ENCODE measurements at regions not wholly inside any gene's neighbourhood (a gene's known extent, or its start where the extent isn't known, plus 50 kb on each side); places are given as distances from the start of the nearest gene placed in this dataset.

DNA sequence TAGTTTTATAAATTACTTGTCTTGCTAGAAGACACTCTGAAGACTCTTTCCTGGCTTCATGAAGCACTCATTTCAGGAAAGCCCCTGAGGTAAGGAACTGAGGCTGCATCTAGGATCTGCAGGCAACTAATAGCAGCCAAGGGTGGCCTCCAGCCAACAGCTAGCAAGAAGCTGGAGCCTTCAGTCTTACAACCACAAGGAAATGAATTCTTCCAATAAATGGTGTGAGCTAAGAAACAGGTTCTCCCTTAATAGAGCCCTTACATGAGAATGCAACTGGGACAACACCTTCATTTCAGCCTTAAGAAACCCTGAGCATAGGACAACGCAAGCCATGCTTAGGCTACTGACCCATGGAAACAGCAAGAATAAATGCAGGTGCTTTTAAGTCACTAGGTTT lies 254.6 kb upstream of the RBBP8 start:
- no peak for FAIRE-seq

DNA sequence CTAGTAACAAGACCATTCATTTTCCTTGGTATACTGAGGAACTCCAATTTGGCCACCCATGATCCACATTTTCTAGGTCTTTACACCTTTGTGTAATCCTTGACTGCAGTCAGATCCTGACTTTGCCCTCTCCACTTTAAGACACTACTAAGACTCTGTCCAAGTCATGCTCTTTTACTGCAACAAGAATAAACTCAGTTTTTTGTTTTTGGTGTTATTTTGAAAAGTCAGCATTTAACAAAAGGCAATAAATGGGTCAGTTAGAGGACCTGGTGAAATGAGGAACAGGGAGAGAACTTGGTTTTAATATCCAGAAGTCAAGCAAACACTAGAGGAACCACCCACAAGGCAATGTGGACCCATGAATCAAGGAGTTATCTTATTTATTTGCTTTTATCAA lies 252.2 kb upstream of the RBBP8 start:
- no peak for FAIRE-seq

DNA sequence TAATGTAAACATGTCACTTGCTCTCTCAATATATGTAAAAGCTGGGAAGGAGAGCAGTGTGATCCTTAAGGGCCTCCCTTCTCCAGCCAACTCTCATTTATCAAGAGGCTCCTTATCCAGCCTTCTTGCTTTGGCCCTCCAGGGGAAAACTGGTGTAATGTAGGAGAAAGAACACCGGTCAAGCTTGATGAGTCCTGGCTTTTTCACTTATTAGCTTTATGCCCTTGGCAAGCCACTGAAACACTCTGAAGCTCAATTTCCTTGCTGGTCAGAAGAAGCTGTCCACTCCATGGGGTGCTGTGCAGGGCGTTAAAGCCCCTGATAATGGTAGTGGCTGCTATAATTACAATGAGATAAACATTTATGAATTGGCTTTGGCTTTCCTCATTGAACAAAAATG lies 251.2 kb upstream of the RBBP8 start:
- no peak for FAIRE-seq

DNA sequence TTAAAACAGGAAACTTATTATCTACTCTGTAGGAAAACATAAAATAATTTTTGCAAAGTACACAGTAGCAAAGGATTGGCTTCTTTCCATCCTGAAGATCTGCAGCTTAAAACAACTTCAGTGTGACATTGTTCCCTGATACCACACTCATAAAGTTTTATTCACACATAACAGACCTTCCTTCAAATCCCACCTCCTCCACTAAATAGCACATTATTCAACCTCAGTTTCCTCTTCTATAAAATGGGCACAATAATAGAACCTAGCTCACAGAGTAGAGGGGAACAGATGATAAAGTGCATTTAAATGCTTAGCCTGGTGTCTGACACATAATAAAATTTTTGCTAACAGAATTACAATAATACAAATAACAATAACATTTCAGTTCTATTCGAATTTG lies 250.4 kb upstream of the RBBP8 start:
- FAIRE-seq: no peak

DNA sequence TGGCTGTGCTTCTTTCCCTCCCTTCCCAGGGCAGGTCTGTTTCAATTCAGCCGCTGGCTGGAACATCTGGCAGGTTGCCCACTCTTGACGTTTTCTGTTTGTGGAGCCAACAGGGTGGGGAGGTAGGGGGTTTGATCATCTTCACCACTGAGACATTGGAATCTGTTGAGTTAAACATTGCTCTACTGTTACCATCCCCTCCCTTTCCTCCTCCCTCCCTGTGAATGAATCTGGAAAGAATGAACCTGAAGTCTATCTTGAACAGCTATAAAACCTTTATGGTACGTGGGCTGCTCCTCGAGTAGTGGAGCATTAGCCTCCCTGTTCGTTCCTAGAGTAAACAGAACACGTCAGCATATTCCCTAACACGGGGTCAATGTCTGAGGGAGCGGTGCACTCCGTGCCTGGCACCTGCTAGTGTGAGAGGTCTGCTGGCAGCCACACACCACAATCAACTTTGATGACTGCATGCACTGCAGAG lies 249.9 kb upstream of the RBBP8 start:
- peak; percentile 93 for FAIRE-seq

DNA sequence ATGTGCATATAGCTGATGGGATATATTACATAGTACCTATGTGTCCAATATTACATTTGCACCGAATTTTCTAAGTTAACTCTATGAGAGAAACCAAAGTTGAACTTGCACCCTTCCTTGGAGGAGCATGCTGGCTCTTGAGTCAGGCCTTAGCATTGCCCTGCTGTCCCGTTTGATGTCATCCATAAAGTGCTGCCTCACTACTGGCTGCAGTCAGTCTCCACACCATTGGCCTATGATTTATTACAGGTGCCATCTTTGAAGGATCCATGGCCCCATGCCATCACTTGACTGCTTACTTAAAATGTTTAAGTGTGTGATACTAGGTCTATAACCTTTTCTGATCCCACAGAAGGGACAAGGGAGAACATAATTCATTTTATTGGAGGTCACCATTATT lies 249.3 kb upstream of the RBBP8 start:
- no peak for FAIRE-seq

DNA sequence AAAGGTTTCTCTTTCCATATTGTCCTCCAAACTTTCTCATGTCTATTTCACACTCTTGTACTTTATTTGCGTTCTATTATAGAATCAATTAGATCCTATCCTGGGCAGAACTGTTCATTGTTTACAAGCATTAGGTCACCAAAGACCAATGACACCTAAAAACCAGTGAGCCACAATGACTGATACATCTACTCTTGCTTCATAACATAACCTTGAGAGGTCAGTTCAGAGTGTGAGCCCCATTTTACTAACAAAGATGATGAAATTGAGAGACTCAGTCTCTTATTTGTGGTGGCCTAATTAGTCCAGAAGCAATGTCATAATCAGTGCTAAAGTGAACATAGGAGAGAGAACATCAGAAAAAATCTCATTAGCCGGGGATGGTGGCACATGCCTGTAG lies 248.9 kb upstream of the RBBP8 start:
- FAIRE-seq: no peak

DNA sequence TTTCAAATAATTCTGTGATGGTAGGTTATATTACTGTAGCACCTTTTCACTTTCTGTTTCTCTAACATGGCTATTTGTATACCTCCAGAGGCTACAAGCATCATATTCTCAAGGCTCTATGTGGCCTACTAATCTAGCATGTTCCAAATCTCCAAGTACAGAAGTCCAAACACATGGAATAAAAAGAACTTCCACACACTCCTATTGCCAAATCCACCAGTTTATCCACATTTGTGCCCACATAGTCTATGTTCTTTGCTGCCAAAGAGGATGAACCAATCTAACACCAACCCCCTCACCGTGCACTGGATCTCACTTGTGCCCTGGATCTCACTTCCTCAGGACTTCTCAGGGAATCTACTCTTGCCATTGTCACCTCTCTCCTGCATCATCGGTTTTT lies 247.3 kb upstream of the RBBP8 start:
- no peak for FAIRE-seq

DNA sequence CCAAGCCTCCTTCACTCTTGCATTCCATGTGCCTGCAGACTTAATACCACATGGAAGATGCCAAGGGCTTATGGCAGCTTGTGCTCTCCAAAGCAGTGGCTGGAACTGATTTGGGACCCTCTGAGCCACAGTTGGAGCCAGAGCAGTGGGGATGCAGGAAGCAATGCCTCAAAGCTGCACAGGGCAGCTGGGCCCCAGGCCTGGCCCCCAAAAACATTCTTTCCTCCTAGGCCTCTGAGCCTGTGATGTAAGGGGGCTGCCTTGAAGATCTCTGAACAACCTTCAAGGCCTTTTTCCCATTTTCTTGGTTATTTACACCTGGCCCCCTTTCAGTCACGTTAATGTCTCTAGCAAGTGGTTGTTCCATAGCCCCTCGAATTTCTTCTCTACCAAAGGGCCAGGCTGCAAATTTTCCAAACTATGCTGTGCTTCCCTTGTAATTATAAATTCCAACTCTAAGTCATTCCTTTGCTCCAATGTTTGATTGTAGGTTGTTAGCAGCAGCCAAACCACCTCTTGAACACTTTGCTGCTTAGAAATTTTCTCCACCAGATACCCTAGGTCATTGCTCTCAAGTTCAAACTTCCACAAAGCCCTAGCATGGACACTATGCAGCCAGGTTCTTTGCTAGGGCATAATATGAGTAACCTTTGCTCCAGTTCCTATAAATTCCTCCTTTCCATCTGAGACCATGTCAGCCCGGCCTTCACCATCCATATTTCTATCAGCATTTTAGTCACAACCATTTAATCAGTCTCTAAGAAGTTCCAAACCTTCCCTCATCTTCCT lies 245.0 kb upstream of the RBBP8 start:
- FAIRE-seq: no peak

DNA sequence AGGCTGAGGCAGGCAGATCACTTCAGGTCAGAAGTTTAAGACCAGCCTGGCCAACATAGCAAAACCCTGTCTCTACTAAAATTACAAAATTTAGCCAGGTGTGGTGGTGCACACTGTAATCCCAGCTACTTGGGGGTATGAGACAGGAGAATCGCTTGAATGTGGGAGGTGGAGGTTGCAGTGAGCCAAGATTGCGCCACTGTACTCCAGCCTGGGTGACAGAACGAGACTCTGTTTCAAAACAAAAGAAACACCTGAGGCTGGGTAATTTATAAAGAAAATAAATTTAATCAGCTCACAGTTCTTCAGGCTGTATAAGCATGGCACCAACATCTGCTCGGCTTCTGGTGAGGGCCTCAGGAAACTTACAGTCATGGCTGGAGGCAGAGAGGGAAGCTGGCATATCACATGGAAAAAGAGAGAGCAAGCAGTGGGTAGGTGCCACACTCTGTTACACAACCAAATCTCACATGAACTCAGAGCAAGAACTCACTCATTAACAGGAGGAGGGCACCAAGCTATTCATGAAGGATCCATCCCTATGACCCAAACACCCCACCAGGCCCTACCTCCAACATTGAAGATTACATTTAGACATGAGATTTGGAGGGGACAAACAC lies 244.1 kb upstream of the RBBP8 start:
- no peak for FAIRE-seq

DNA sequence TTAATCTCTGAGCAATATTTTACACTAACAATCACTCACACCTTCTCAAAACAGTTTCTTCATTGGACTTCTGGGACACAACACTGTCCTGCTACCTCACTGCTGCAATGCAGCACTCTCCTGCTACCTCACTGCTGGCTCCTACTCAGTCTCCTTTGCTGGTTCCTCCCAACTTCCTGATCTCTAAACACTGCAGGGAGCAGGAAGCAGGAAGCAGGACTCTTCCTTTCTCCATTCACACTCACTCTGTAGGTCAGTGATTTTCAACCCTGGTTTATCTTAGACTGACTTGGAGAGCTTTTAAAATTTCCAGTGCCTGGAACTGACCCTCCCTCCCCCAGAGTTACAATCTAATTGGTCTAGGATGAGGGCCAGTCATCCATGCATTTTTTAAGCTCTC lies 243.4 kb upstream of the RBBP8 start:
- no peak for FAIRE-seq

DNA sequence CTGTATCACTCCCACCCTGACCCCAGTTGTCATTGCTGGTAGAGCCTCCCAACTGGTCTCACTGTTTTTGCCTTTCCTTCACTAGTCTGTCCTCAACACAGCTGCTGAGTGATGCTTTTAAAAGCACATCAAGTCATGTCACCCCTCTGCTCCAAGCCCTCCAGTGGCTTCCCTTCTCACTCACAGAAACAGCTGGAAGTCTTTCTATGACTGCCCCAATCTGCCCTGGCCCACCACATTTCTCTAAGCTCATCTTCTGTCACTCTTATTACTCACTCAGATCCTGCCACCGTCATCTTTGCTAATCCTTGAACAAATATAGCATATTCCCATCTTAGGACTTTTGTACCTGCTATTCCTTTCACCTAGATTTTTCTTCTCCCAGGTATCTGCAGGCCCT lies 242.6 kb upstream of the RBBP8 start:
- no peak for FAIRE-seq

DNA sequence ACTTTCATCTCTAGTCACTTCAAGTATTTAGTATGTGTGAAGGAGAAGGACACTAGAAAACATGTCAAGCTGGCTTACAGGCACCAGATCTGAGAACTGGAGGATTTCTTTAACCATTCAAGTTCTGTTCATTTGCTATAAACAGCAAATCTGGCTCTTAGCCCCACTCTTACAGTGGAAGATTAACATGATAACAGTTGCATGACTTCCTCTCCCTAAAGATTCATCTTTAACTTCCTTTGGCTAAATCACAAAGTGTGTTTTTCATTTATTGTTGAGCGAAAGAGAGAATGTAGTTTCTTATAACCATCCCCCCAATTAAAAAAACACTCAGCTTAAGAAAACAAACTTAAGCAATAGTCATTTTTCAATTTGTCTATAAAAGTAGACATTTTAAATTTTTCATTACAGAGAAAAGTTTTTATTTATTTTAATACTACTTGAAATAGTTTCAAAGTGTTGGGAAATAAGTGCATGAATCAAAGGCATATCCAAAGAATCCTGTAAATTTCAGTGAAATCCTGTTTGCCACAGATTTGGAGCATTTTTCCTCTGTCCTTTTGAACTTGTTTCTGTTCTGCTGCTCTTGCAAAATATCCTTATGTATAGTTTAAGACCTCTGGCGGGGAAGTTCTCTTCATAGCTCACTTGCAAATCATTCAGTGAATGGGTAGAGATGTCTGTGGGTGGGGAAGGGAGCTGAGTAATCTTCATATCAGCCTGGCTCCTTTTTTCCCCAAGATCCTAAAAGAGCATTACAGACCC lies 241.0 kb upstream of the RBBP8 start:
- FAIRE-seq: peak; percentile 95

DNA sequence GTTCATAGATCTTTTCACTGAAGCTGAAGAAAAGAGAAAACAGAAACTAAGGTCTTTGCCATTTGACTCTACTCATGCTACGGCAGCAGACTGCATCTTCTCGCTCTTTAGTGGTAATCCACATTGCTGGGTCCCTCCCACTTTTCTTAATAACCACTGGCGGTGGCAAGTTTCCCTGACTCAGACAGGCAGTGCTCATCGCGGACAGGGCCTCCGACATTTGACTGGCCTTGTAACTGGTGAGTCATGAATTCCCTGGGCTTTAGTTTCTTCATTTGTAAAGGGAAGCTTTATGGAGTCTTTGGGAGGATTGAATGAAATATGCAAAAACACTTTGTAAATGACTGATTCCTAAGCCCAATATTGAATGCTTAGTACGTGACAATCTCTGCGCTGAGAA lies 238.2 kb upstream of the RBBP8 start:
- no peak for FAIRE-seq

DNA sequence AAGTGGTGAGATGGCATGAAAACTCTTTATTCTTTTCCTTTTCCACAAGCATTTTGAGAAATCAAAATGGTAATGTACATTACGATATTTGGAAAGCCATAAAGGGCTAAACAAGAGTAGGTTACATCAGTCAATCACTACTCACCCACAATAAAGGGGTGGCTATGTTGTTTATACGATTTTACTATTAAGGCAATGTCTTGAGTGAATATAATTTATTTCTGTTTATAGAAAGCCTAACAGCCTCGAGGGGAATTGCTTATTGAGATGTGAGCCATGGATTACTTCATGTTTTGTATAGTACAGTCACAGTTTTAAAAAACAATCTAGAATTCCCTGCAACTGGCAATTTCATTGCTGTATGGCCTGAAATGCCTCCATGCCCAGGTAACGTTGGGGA lies 237.5 kb upstream of the RBBP8 start:
- no peak for FAIRE-seq

DNA sequence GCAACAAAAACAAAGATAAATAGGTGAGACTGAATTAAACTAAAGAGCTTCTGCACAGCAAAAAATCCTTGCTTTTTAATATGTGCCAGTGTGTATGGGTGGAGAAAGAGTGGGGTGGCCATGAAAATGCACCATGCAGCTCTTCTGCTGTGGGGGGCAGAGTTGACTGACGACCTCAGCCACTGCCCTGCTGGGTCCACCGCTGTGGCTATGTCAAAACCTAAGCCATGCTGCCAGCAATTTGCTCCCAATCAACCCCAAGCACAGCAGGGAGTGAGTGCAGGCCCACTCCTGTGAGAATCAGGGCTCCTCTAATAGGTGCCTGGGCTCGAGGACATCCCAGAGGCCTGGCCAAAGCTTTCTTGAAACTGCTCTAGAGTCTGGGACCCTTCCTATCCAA lies 235.6 kb upstream of the RBBP8 start:
- no peak for FAIRE-seq

DNA sequence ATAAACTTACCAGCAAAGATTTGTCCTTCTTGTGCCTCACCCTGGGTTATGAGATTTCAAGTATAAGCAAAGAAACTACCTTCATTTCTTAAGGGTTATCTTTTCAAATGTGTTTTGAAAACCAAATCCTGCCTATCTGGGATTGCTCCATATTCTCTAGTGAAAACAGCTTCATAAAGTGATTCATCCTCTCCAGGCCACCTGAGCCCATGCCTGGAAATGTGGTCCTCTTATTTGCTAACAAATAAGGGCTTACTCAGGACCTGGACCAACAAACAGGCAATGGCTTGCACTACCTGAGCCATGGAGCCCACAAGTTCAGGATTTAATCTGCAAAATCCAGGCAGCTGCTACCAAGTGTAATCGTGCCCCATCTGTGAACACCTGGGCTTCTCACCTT lies 234.4 kb upstream of the RBBP8 start:
- no peak for FAIRE-seq

DNA sequence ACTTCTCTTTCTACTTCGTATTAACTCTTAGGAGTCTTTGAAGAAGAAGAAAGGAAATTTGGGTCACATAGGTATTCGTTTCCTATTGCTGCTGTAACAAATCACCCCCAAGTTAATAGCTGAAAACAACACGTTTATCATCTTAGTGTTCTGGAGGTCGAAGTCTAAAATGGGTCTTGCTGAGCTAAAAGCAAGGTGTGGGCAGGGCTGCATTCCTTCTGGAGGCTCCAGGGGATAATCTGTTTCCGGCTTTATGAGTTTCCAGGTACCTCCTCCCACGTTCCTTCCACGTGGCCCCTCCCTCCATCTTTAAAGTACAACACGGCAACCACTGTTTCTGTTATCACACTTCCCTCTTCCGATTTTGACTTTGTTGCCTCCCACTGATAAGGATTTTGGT lies 233.5 kb upstream of the RBBP8 start:
- no peak for FAIRE-seq

DNA sequence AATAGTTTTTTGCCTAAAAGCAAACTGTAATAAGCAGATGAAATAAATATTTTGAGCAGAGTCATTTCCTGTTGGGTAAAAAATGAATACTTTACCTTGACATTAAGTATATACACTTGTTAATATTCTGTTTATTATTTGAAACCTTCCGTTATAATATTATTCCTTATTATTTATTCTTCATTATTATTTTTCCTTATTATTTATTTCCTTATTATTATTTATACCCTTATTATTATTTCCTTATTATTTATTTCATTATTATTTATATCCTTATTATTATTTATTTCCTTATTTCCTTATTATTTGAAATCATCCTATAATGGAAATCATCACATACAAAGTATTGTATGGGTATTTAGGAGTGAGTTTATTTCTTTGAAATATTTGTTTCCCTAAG lies 232.2 kb upstream of the RBBP8 start:
- FAIRE-seq: peak; percentile 94

DNA sequence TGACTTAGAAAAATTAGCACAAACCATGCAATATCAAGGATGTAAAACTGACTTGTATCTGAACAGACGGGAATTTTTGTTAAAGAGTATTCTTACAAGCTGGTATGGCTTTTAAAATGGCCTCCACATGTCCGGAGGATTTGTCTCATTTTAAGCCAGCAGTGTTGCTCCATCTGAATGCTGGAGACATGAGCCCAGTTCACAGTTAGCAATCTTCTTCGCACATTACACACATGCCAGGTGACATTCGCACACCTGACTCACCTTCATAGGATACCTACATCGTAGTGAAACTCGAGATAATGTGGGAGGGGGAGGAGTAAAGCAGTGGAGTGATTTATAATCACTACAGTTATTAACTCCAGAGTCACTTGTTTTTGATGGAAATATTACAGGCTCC lies 231.8 kb upstream of the RBBP8 start:
- no peak for FAIRE-seq

DNA sequence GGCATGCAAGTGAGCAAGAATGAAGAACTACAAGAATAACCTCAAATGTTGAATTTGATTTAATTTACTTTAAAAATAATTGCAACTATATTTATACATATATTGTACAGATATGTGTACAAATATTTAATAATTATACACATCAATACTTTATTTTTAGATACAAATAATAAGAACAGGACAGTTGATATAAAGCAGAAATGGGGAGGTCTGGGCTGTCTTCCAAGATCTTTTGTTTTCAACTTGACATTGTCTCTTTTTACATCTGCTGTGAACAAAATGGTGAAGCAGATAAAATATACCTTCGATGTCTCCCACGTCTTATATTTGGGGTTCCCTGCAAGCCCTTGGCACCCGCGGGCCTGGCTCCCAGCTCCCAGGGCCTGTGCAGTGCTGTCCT lies 231.3 kb upstream of the RBBP8 start:
- FAIRE-seq: peak; percentile 64

DNA sequence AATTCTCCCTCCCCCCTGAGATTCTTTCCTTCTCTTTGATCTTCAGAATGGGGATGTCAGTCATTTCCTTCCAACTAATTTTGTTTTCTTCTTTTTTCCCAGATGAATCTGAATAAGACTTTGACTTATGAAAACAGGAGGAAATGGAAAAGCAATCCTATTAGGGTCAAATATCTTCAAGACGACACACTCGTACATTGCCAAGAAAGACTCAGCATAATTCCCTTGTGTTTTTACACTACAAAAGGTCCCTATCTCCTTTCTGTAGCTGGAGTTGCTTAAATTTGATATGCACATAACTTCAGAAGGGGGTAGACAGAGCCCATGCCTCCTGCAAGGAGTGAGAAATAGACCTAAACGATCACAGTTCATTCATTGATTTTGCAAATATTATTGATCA lies 230.3 kb upstream of the RBBP8 start:
- no peak for FAIRE-seq

DNA sequence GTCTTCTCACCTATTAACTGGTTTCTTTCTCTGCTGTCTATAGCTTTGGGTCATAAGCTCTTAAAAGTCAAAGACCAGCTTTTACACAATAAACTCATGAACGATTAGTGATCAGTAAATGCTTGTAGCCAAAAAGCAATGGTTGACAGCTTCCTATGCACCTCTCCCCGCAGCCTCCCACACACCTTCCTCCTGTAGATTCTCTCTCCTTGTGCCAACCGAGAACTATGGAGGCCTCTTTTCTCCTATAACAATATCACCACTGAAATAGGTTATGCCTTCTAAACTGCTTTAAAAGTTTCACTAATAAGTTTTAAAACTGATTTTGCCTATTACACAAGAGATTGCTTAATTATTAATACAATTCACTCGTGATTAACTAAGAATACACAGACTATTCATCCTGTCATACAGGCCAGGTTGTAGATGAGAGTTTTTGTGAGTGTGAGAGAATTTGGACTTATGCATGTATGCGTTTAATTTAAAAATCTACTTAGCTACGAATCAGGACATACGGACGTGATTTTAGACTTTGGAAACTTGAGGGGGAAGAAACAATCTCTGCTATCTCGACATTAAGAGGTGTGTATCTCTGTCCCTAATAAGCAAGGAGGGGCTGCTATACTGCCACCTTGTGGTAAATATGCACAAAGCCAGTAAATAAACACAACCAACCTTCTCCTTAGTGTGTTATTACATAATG lies 229.1 kb upstream of the RBBP8 start:
- peak; percentile 65 for FAIRE-seq

All from endometrium (tissue), 2 donors.